Glutamatergic neuron (in vitro differentiated cells): ENCODE measurements at regions not wholly inside any gene's neighbourhood (a gene's known extent, or its start where the extent isn't known, plus 50 kb on each side); places are given as distances from the start of the nearest gene placed in this dataset.

Experiments
- DNase-seq: peaks from one replicate; pipeline ENCODE4 v3.0.0; 2022
- H3K27ac Mint-ChIP-seq: one replicate; pipeline ENCODE4 v1.8.0; 2020; ENCODE audit warnings: mild to moderate bottlenecking, mixed read lengths, inconsistent platforms; ENCODE audit not compliant: unreplicated experiment
- H3K27me3 Mint-ChIP-seq: one replicate; pipeline ENCODE4 v1.8.0; 2020; ENCODE audit warnings: mild to moderate bottlenecking, moderate library complexity, mixed read lengths, inconsistent platforms; ENCODE audit not compliant: unreplicated experiment
- H3K36me3 Mint-ChIP-seq: one replicate; pipeline ENCODE4 v1.8.0; 2020; ENCODE audit warnings: mild to moderate bottlenecking, mixed read lengths, inconsistent platforms; ENCODE audit not compliant: unreplicated experiment
- H3K4me1 Mint-ChIP-seq: one replicate; pipeline ENCODE4 v1.8.0; 2020; ENCODE audit warnings: mild to moderate bottlenecking, low read depth, mixed read lengths, inconsistent platforms; ENCODE audit not compliant: unreplicated experiment
- H3K4me3 Mint-ChIP-seq: one replicate; pipeline ENCODE4 v1.8.0; 2020; ENCODE audit warnings: mild to moderate bottlenecking, mixed read lengths, inconsistent platforms; ENCODE audit not compliant: unreplicated experiment
- H3K9me3 Mint-ChIP-seq: one replicate; pipeline ENCODE4 v1.8.0; 2020; ENCODE audit warnings: mild to moderate bottlenecking, moderate library complexity, mixed read lengths, inconsistent platforms; ENCODE audit not compliant: unreplicated experiment
- CTCF ChIP-seq: fragments of 200-600 bp; sonication (generic); IDR thresholded peaks from one replicate; pipeline ENCODE4 v1.5.0; 2021; ENCODE audit not compliant: partially characterized antibody, unreplicated experiment

GRCh38 chr5:110996742-110997141 is 74.8 kb upstream of the TSLP start:
- Mint-ChIP-seq H3K27ac (no peak overlapping the region), H3K27me3 (no peaks in the 10 kb centered on the region), H3K36me3 (no peaks in the 10 kb centered on the region), H3K4me3 (no peak overlapping the region), H3K9me3 (peaks cover 6% of the 10 kb centered on the region), H3K4me1 (peaks cover 13% of the 10 kb centered on the region)
- no peak for TF ChIP-seq CTCF
- no peak for DNase-seq

DNA sequence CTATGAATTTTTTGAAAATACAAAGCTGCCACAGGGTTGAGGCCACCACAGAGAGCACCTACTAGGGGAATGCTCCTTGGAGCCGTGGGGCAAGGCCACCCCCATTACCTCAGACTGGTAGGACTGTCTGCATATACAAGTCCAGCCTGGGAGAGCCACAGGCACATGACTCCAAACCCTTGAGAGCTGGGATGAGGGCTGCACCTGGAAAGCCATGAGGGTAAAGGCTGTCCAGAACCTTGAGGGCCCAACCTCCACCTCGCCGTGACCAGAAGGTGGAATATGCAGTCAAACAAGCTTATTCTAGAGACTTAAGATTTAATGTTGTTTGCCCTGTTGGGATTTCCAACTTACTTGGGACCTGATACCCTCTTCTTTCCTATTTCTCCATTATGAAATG is 69.5 kb upstream of the TSLP start:
- TF ChIP-seq CTCF = no peak
- no peak for DNase-seq
- Mint-ChIP-seq H3K9me3 (no peaks in the 10 kb centered on the region), H3K4me1 (peaks cover 3% of the 10 kb centered on the region), H3K4me3 (no peak overlapping the region), H3K27ac (no peak overlapping the region), H3K27me3 (no peaks in the 10 kb centered on the region), H3K36me3 (no peaks in the 10 kb centered on the region)

DNA sequence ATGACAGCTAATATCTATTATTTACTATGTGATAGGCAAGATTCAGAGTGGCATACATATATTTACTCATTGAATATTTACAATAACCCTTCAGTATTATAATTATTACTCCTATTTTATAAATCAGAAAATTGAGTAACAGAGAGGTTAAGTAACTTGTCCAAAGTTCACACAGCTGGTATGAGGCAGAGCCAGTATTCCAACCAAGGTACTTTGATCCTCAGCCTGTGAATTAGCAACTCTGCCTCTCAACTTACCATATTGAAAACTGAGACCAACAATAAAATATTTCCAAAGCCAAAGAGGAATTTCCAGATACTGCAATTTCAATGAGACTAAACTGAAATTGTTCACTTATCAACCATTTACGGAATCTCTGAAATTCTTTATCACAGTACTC is 67.9 kb upstream of the TSLP start:
- Mint-ChIP-seq H3K9me3 (no peaks in the 10 kb centered on the region), H3K36me3 (no peaks in the 10 kb centered on the region), H3K27ac (no peak overlapping the region), H3K4me3 (no peak overlapping the region), H3K4me1 (no peaks in the 10 kb centered on the region), H3K27me3 (no peaks in the 10 kb centered on the region)
- no peak for DNase-seq
- TF ChIP-seq CTCF = no peak

DNA sequence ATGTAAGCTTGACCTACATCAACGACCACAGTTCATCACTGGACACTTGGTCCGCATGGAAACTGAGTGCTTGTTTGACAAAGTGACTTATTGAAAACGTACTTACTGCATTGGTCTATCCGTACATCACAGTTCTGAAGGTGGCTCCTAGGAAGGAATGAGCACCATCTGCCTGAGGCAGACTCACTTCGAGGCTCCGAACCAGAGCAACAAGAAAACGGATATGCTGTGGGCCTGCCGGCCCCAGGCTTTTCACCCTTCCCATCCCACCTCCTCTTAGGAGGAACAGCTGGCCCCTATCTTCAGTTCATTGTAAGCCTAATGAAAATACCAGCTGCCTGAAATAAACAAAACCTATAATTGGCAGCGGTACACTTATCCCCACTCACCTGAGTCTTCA is 67.2 kb upstream of the TSLP start:
- Mint-ChIP-seq H3K4me1 (no peaks in the 10 kb centered on the region), H3K9me3 (no peaks in the 10 kb centered on the region), H3K4me3 (no peak overlapping the region), H3K36me3 (no peaks in the 10 kb centered on the region), H3K27ac (no peak overlapping the region), H3K27me3 (no peaks in the 10 kb centered on the region)
- TF ChIP-seq CTCF = no peak
- no peak for DNase-seq

- Mint-ChIP-seq H3K27me3 (no peaks in the 10 kb centered on the region), H3K4me1 (no peaks in the 10 kb centered on the region), H3K4me3 (no peak overlapping the region), H3K36me3 (no peaks in the 10 kb centered on the region), H3K27ac (no peak overlapping the region), H3K9me3 (no peaks in the 10 kb centered on the region)
- no peak for DNase-seq
- TF ChIP-seq CTCF = no peak
Measured at GRCh38 chr5:111010783-111011182, 60.7 kb upstream of the TSLP start.
